ENCODE measurements at regions not wholly inside any gene's neighbourhood (a gene's known extent, or its start where the extent isn't known, plus 50 kb on each side); places are given as distances from the start of the nearest gene placed in this dataset.

- Mint-ChIP-seq H3K27ac (ENCODE audit: unreplicated experiment) (no peak overlapping the region), H3K9me3 (peaks cover 3% of the 10 kb centered on the region), H3K36me3 (ENCODE audit: low read depth) (no peaks in the 10 kb centered on the region), H3K4me1 (no peaks in the 10 kb centered on the region), H3K27me3 (ENCODE audit: low read depth) (peaks cover 1% of the 10 kb centered on the region), H3K4me3 (no peak overlapping the region)
- TF ChIP-seq CTCF (conservative IDR thresholded peaks at IDR 0.05) = no peak
- DNase-seq (ENCODE audit: low read depth, low spot score) = no peak
These were observed 59.3 kb upstream of the EXOC6 start for GRCh38 chr10:92789067-92789466.

- Mint-ChIP-seq H3K27ac (ENCODE audit: unreplicated experiment) (no peak overlapping the region), H3K4me3 (no peak overlapping the region), H3K9me3 (peaks cover 6% of the 10 kb centered on the region)
These were observed 58.5 kb upstream of the EXOC6 start for GRCh38 chr10:92789786-92790185.

GRCh38 chr10:92790440-92790839, 57.9 kb upstream of the EXOC6 start:
- Mint-ChIP-seq H3K36me3 (ENCODE audit: low read depth) (no peaks in the 10 kb centered on the region), H3K4me1 (no peaks in the 10 kb centered on the region), H3K4me3 (no peak overlapping the region), H3K27me3 (ENCODE audit: low read depth) (no peaks in the 10 kb centered on the region), H3K9me3 (peaks cover 8% of the 10 kb centered on the region), H3K27ac (ENCODE audit: unreplicated experiment) (no peak overlapping the region)
- TF ChIP-seq CTCF (conservative IDR thresholded peaks at IDR 0.05) = no peak
- DNase-seq (ENCODE audit: low read depth, low spot score) = no peak

More at GRCh38 chr10:92789786-92790185, 58.5 kb upstream of the EXOC6 start:
- no peak for DNase-seq (ENCODE audit: low read depth, low spot score)
- no peaks in the 10 kb centered on the region for H3K27me3 Mint-ChIP-seq (ENCODE audit: low read depth)
- TF ChIP-seq CTCF (conservative IDR thresholded peaks at IDR 0.05) = no peak
- H3K4me1 Mint-ChIP-seq = no peaks in the 10 kb centered on the region
- no peaks in the 10 kb centered on the region for H3K36me3 Mint-ChIP-seq (ENCODE audit: low read depth)

- H3K9me3 Mint-ChIP-seq = peaks cover 14% of the 10 kb centered on the region
- H3K4me1 Mint-ChIP-seq = no peaks in the 10 kb centered on the region
- no peak overlapping the region for H3K27ac Mint-ChIP-seq (ENCODE audit: unreplicated experiment)
- H3K27me3 Mint-ChIP-seq (ENCODE audit: low read depth) = peaks cover 7% of the 10 kb centered on the region
- TF ChIP-seq CTCF (conservative IDR thresholded peaks at IDR 0.05) = no peak
- H3K36me3 Mint-ChIP-seq (ENCODE audit: low read depth) = no peaks in the 10 kb centered on the region
- no peak for DNase-seq (ENCODE audit: low read depth, low spot score)
- H3K4me3 Mint-ChIP-seq = no peak overlapping the region
These were observed 55.7 kb upstream of the EXOC6 start for GRCh38 chr10:92792661-92793060.
